ENCODE measurements at regions not wholly inside any gene's neighbourhood (a gene's known extent, or its start where the extent isn't known, plus 50 kb on each side); places are given as distances from the start of the nearest gene placed in this dataset.

- ChIA-PET POLR2A (no interaction called here), CTCF (ENCODE audit: low intra/inter-chr PET ratio, low total read pairs) (no interaction called here)
- Histone ChIP-seq H3K4me1 (ENCODE audit: insufficient read depth, low read length) (no peaks in the 10 kb centered on the region), H2AFZ (ENCODE audit: low read length) (no peak overlapping the region), H3K9me3 (ENCODE audit: low read length) (no peaks in the 10 kb centered on the region), H3K36me3 (replicated peaks in 1 of 2; ENCODE audit: control insufficient read depth in 1 of 2, insufficient read depth in 2 of 2, low read length in 2 of 2) (no peaks in the 10 kb centered on the region), H3K4me2 (ENCODE audit: low read depth, low read length) (no peak overlapping the region), H3K4me3 (replicated peaks in 1 of 3; ENCODE audit: insufficient read depth in 1 of 3, low read depth in 2 of 3, low read length in 3 of 3) (no peak overlapping the region), H3K79me2 (ENCODE audit: insufficient read depth, low read length) (no peaks in the 10 kb centered on the region), H4K20me1 (ENCODE audit: insufficient read depth, low read length) (no peaks in the 10 kb centered on the region), H3K9ac (ENCODE audit: insufficient read depth, low read depth, low read length) (no peak overlapping the region), H3K27ac (ENCODE audit: extremely low read length, insufficient read depth, low read length) (no peak overlapping the region), H3K27me3 (ENCODE audit: control insufficient read depth in 1 of 2, insufficient read depth in 2 of 2, low read length in 2 of 2) (no peaks in the 10 kb centered on the region)
- 2% methylated on average over 4 of the region's 4 CpGs for WGBS (ENCODE audit: low lambda C conversion rate)
- intact Hi-C loops (cut with micrococcal nuclease; ENCODE audit: unreplicated experiment) = no loop called here
- no peak for FAIRE-seq
- no TSS peak for BruUV-seq (replicated peaks)
- in situ Hi-C loops (cut with HindIII; ENCODE audit: extremely low pct_ligation_motif_present, low pct_unique_long_range_greater_than_20kb) = no loop called here
- ATAC-seq = no peak
- TF ChIP-seq SRSF1 (optimal IDR thresholded peaks at IDR 0.05; ENCODE audit: low read depth, low read length) (no peak), KDM1A (CRISPR knock-in tag; IDR thresholded peaks at IDR 0.05) (no peak), HMG20B (CRISPR knock-in tag; conservative IDR thresholded peaks at IDR 0.05) (no peak), ZFP36L1 (CRISPR knock-in tag; IDR thresholded peaks at IDR 0.05) (no peak), ZNF275 (CRISPR knock-in tag; IDR thresholded peaks at IDR 0.05; ENCODE audit: borderline replicate concordance) (no peak), GATAD1 (CRISPR knock-in tag; IDR thresholded peaks at IDR 0.05) (no peak), ELF3 (CRISPR knock-in tag; IDR thresholded peaks at IDR 0.05) (no peak), ZNF556 (CRISPR knock-in tag; IDR thresholded peaks at IDR 0.05; ENCODE audit: borderline replicate concordance) (no peak), TGIF2 (CRISPR knock-in tag; IDR thresholded peaks at IDR 0.05) (no peak)
- TF ChIP-seq, protein P1, sequence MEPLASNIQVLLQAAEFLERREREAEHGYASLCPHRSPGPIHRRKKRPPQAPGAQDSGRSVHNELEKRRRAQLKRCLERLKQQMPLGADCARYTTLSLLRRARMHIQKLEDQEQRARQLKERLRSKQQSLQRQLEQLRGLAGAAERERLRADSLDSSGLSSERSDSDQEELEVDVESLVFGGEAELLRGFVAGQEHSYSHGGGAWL (CRISPR knock-in tag; IDR thresholded peaks at IDR 0.05) = no peak
- TF ChIP-seq, protein P2, sequence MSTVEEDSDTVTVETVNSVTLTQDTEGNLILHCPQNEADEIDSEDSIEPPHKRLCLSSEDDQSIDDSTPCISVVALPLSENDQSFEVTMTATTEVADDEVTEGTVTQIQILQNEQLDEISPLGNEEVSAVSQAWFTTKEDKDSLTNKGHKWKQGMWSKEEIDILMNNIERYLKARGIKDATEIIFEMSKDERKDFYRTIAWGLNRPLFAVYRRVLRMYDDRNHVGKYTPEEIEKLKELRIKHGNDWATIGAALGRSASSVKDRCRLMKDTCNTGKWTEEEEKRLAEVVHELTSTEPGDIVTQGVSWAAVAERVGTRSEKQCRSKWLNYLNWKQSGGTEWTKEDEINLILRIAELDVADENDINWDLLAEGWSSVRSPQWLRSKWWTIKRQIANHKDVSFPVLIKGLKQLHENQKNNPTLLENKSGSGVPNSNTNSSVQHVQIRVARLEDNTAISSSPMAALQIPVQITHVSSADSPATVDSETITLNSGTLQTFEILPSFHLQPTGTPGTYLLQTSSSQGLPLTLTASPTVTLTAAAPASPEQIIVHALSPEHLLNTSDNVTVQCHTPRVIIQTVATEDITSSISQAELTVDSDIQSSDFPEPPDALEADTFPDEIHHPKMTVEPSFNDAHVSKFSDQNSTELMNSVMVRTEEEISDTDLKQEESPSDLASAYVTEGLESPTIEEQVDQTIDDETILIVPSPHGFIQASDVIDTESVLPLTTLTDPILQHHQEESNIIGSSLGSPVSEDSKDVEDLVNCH (CRISPR knock-in tag; IDR thresholded peaks at IDR 0.05) = no peak
- TF ChIP-seq, protein P3, sequence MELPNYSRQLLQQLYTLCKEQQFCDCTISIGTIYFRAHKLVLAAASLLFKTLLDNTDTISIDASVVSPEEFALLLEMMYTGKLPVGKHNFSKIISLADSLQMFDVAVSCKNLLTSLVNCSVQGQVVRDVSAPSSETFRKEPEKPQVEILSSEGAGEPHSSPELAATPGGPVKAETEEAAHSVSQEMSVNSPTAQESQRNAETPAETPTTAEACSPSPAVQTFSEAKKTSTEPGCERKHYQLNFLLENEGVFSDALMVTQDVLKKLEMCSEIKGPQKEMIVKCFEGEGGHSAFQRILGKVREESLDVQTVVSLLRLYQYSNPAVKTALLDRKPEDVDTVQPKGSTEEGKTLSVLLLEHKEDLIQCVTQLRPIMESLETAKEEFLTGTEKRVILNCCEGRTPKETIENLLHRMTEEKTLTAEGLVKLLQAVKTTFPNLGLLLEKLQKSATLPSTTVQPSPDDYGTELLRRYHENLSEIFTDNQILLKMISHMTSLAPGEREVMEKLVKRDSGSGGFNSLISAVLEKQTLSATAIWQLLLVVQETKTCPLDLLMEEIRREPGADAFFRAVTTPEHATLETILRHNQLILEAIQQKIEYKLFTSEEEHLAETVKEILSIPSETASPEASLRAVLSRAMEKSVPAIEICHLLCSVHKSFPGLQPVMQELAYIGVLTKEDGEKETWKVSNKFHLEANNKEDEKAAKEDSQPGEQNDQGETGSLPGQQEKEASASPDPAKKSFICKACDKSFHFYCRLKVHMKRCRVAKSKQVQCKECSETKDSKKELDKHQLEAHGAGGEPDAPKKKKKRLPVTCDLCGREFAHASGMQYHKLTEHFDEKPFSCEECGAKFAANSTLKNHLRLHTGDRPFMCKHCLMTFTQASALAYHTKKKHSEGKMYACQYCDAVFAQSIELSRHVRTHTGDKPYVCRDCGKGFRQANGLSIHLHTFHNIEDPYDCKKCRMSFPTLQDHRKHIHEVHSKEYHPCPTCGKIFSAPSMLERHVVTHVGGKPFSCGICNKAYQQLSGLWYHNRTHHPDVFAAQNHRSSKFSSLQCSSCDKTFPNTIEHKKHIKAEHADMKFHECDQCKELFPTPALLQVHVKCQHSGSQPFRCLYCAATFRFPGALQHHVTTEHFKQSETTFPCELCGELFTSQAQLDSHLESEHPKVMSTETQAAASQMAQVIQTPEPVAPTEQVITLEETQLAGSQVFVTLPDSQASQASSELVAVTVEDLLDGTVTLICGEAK (IDR thresholded peaks at IDR 0.05) = no peak
- TF ChIP-seq, protein P3 (CRISPR knock-in tag; IDR thresholded peaks at IDR 0.05) = no peak
- no peak for DNase-seq (ENCODE audit: low spot score)
Measured at GRCh38 chr9:13868336-13868735, 445.6 kb downstream of the NFIB start.
